HG03039 (cell line): ENCODE measurements at regions not wholly inside any gene's neighbourhood (a gene's known extent, or its start where the extent isn't known, plus 50 kb on each side); places are given as distances from the start of the nearest gene placed in this dataset.

Source experiments
- ATAC-seq: cut with Tn5 transposase; IDR thresholded peaks from one replicate; pipeline ENCODE4 v1.9.1; 2021; ENCODE audit warnings: mild to moderate bottlenecking, moderate library complexity; ENCODE audit not compliant: unreplicated experiment

GRCh38 chr2:65488527-65488926, 56.1 kb upstream of the SPRED2 start:
- no peak for ATAC-seq

- ATAC-seq: no peak
These were observed 55.0 kb upstream of the SPRED2 start for GRCh38 chr2:65487404-65487803.

GRCh38 chr2:65486802-65487201, 54.4 kb upstream of the SPRED2 start:
- no peak for ATAC-seq

- ATAC-seq: no peak
These were observed 53.9 kb upstream of the SPRED2 start for GRCh38 chr2:65486282-65486681.

GRCh38 chr2:65485839-65486238, 53.4 kb upstream of the SPRED2 start:
- ATAC-seq: no peak

GRCh38 chr2:65483763-65484162, 51.4 kb upstream of the SPRED2 start:
- ATAC-seq: no peak

- no peak for ATAC-seq
These were observed 50.6 kb upstream of the SPRED2 start for GRCh38 chr2:65482971-65483370.
